NCI-H1417 (cell line): ENCODE measurements at regions not wholly inside any gene's neighbourhood (a gene's known extent, or its start where the extent isn't known, plus 50 kb on each side); places are given as distances from the start of the nearest gene placed in this dataset.
"Not testable (repeated sequence)": the region's sequence is repeated elsewhere in the genome, so short reads cannot be mapped to it uniquely, and the experiment has no call there.

ENCODE experiments used
- DNase-seq, 3 experiments: peaks; one replicate each; lab custom pipeline; 2025; lab: John Stamatoyannopoulos, UW

DNA sequence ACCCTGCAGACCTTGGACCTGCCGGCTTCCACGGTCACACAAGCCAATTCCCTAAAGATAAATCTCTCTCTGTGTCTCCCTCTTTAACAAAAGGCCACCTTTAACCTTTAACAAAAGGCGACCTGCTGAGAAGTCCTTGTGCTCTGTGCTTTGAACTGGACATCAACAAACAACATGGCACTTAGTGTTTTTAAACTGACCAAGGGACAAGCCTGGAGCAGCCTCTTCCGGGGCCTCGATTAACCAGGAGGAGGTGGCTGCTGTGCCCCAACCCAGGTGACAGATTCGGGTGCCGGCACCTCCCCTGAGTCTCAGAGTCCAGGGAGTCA is 135.3 kb downstream of the RTP5 start:
- no peak for DNase-seq

DNA sequence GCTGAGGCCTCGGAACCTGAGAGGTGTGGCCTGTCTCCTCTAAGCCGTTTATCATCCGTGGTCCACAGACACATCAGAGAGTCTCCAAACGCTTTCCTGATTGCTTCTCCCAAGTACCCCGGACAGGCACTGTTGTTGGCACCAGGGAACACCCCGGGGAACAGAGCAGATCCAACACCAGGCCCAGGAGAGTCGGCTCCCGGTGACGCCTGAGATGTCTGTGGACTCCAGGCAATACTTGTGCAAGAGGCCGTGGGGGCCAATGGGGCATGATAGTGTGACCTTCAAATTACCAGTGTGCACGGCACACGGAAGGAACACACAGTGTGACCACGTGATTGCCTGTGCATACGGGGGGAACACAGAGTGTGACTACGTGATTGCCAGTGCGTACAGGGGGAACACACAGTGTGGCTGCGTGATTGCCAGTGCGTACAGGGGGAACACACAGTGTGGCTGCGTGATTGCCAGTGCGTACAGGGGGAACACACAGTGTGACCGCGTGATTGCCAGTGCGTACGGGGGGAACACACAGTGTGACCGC is 136.6 kb downstream of the RTP5 start:
- DNase-seq: not testable (repeated sequence)

- DNase-seq: not testable (repeated sequence)
Observed at GRCh38 chr2:242008908-242009307, 139.4 kb downstream of the RTP5 start.

- not testable (repeated sequence) for DNase-seq
Observed at GRCh38 chr2:242009846-242010245, 140.3 kb downstream of the RTP5 start.

DNA sequence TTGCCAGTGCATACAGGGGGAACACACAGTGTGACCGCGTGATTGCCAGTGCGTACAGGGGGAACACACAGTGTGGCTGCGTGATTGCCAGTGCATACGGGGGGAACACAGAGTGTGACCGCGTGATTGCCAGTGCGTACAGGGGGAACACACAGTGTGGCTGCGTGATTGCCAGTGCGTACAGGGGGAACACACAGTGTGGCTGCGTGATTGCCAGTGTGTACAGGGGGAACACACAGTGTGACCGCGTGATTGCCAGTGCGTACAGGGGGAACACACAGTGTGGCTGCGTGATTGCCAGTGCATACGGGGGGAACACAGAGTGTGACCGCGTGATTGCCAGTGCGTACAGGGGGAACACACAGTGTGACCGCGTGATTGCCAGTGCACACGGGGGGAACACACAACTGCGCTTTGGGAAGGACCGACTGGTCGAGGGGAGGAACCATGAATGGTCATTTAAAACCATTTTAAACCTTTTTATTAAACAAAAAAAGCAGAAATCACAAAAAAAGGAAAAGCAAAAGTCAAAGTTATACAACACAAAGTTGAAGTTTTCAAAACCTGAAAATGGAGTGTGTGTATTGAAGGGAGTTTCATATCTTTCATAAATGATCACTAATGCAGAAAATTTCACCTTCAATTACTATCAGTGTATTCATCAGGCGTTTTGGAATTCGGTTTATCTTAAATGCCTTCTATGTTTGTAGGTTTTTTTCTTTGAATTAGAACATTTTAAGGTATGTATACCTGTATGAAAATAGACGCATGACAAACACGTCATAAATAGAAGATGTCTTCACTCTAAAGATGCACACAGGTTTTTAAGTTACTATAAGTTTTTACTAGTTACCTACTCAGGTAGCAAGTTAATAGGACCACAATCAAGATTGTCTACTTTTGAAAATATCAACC is 141.0 kb downstream of the RTP5 start:
- DNase-seq: not testable (repeated sequence)

- DNase-seq: no peak
Observed at GRCh38 chr2:242011167-242011513, 141.6 kb downstream of the RTP5 start.

DNA sequence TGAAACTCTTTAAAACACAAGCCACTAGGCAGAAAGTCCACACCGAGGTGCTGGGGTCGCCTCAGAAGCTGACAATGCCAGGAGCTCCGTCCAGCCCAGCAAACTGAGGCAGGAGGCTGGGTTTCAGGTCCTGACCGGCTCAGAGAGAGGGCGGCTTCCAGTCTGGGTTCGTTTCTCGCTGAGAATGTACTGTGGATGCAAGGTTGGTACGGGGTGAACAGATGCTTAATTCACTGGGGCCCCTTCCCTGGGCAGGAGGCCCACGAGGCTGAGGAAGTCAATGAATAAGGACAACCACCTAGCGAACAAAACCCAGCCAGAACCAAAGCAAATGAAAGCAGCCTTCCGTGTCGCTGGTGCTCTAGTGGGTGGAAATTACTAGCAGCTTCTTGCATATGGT is 142.0 kb downstream of the RTP5 start:
- no peak for DNase-seq

- no peak for DNase-seq
Observed at GRCh38 chr2:242011991-242012764, 142.6 kb downstream of the RTP5 start.

- DNase-seq: no peak
Observed at GRCh38 chr2:242012956-242013764, 143.6 kb downstream of the RTP5 start.

- DNase-seq: no peak
Observed at GRCh38 chr2:242013771-242014170, 144.2 kb downstream of the RTP5 start.

DNA sequence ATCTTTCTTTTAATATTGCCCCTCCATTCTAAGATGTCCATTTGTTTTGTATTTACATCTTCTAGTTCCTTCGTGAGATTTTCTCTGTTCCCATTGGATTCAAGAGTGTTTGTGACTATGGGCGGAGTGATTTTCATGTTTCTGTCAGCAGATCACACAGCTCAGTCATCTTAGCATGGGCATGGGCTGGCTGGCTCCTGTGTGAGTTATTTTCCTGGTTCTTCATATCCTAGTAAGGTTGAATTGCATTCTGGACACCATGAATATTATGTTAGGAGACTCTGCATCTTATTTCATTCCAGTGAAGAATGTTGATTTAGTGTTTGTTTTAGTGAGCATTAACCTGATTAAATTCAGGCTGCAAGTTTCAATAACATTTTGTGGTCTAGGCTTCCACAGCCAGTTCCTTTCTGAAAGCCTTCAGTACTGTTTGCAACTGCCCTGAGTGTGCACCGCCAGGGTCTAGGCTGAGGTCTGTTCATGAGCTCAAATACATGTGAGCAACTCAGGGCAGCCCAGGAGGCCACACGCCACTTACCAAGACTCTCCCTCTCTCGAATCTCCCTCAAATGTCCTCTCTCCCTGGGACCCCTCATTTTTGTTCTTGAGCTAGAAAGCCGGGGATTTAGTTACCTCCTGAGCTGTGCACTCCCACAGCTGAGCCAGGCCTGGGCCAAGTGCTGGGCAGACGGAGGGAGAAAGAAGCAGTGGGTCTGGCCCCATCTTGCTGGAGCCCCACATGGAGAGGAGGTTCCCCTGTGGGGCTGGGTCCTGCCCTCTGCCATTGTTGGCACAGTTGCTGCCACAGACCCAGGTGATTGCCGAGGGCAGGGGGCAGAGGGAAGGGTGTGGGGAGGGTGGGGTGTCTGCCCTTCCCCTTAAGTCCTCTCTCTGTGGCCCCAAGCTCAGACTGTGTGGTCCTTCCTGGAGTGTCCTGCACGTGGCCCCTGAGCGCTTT is 145.9 kb downstream of the RTP5 start:
- DNase-seq: no peak

GRCh38 chr2:242017086-242017485 is 147.6 kb downstream of the RTP5 start:
- DNase-seq: no peak

DNA sequence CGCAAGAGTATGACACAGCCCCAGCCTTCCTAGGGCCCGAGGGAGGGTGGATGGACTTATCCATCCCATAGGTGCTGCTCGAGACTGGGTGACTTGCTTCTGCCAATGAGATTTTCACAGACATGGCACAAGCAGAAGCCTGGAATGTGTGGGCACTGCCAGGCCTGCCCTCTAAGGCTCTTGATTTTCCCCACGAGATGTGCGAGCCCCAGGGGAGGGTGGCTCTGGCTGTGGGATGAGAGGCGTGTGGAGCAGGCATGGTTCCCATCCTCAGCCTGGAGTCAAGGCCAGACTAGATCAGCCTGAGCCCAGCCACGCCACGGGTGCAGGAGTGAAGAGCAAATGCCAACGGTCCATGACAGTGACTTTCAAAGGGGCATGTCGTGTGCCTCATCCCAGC is 148.9 kb downstream of the RTP5 start:
- not testable (repeated sequence) for DNase-seq

GRCh38 chr2:242019344-242019743 is 149.8 kb downstream of the RTP5 start:
- DNase-seq: no peak

- DNase-seq: peak in 2 of 3 experiments; percentile 34 to 57
Observed at GRCh38 chr2:242020196-242021004, 150.9 kb downstream of the RTP5 start.

DNA sequence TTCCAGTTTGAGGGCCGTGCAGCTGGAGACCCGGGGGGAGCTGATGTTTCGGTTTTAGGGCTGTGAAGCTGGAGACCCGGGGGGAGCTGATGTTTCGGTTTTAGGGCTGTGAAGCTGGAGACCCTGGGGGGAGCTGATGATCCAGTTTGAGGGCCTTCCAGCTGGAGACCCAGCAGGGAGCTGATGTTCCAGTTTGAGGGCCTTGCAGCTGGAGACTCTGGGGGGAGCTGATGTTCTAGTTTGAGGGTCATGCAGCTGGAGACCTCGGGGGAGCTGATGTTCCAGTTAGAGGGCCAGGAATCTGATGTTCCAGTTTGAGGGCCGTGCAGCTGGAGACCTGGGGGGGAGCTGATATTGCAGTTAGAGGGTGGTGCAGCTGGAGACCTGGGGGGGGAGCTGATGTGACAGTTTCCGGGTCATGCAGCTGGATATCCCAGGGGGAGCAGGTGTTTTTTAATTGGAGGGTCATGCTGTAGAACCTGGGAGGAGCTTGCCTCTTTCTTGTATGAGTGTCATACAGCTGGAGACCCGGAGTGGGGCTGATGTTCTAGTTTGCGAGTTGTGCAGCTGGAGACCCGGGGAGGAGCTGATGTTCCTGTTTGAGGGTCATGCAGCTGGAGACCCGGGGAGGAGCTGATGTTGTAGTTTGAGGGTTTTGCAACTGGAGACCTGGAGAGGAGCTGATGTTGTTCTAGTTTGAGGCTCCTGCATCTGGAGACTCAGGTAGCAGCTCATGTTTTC is 153.2 kb downstream of the RTP5 start:
- DNase-seq: peak in 1 of 3 experiments; percentile 11

DNA sequence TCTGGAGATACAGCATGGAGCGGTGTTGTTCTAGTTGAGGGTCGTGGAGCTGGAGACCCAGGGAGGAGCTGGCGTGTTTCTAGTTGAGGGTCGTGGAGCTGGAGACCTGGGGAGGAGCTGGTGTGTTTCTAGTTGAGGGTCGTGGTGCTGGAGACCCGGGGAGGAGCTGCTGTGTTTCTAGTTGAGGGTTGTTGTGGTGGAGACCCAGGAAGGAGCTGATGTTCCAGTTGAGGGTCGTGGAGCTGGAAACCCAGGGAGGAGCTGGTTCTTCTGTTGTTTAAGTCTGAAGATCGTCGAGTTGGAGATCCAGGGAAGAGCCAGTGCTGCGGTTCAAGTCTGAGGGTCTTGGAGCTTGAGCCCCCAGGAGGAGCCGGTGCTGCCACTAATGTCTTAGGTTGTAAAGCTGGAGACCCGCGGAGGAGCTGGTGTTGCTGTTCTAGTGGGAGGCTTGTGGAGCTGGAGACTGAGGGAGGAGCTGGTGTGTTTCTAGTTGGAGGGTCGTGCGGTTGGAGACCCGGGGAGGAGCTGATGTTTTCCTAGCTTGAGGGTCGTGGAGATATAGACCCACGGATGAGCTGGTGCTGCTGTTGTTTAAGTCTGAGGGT is 155.3 kb downstream of the RTP5 start:
- no peak for DNase-seq

DNA sequence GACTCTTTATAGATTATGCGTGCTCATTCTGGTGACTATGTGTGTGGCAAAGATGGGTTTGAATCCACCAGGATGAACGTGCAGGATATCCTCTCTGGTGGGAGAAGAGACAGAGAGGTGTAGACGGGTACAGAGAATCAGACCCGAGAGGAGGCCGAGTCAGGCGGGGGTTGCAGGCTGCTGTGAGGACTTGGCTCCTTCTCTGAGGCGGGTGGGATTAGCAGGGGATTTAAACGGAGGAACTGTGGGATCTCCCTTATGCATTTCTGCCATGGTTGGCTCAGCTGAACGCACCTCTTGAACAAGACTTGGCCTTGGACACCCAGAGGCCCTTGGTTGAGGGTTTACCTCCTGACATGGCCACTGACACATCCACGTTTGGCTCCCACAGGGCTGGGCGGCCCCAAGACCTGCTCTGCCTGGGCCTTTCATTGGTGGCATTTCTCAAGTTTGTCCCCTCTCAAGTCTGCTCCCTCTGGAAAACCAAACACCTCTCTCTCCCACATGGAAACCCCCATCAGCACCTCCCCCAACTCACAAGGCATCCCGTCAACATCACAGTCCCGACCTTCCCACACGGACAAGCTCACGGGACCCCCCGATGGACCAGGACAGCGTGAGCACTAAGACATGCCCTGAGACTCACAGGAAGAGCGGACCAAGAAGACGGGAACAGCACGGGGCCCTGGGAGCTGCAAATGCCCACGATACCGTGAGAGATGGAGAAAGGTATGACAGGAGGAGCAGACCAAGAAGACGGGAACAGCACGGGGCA is 158.3 kb downstream of the RTP5 start:
- DNase-seq: no peak
